H9 (cell line): ENCODE measurements at regions not wholly inside any gene's neighbourhood (a gene's known extent, or its start where the extent isn't known, plus 50 kb on each side); places are given as distances from the start of the nearest gene placed in this dataset.

Source experiments
- DNase-seq: peaks from one replicate; pipeline ENCODE4 v3.0.0-alpha.2; 2017
- H2AFZ ChIP-seq: one replicate; pipeline ENCODE4 v1.6.1; 2013; ENCODE audit warnings: mild to moderate bottlenecking, low read length, control low read depth, moderate library complexity
- H2AK5ac ChIP-seq: 2 replicates; pipeline ENCODE4 v1.6.1; 2013; ENCODE audit warnings: low read length, control low read depth, mixed read lengths; ENCODE audit not compliant: insufficient read length
- H2BK120ac ChIP-seq: one replicate; pipeline ENCODE4 v1.6.1; 2013; ENCODE audit warnings: low read depth, mild to moderate bottlenecking, low read length, control low read depth, inconsistent platforms; ENCODE audit not compliant: poor library complexity, severe bottlenecking
- H2BK12ac ChIP-seq: 2 replicates; pipeline ENCODE4 v1.6.1; 2013; ENCODE audit warnings: low read length, control low read depth, mixed read lengths, low read depth; ENCODE audit not compliant: insufficient read length
- H2BK15ac ChIP-seq: 2 replicates; pipeline ENCODE4 v1.6.1; 2013; ENCODE audit warnings: low read depth, low read length, control low read depth
- H2BK20ac ChIP-seq: one replicate; pipeline ENCODE4 v1.6.1; 2013; ENCODE audit warnings: low read depth, mild to moderate bottlenecking, low read length, control low read depth, inconsistent platforms; ENCODE audit not compliant: poor library complexity, severe bottlenecking
- H2BK5ac ChIP-seq: 2 replicates; pipeline ENCODE4 v1.6.1; 2013; ENCODE audit warnings: low read length, control low read depth, mixed read lengths; ENCODE audit not compliant: insufficient read length
- H3K14ac ChIP-seq: 2 replicates; pipeline ENCODE4 v1.6.1; 2013; ENCODE audit warnings: low read length, control low read depth; ENCODE audit not compliant: insufficient read depth
- H3K18ac ChIP-seq: 2 replicates; pipeline ENCODE4 v1.6.1; 2013; ENCODE audit warnings: low read depth, mild to moderate bottlenecking, mixed read lengths, low read length, control low read depth; ENCODE audit not compliant: insufficient read length
- H3K23ac ChIP-seq: 2 replicates; pipeline ENCODE4 v1.6.1; 2013; ENCODE audit warnings: low read length, control low read depth, mixed read lengths, low read depth; ENCODE audit not compliant: insufficient read length
- H3K23me2 ChIP-seq: 2 replicates; pipeline ENCODE4 v1.6.1; 2013; ENCODE audit warnings: low read depth, mild to moderate bottlenecking, mixed read lengths, low read length, control low read depth; ENCODE audit not compliant: insufficient read length, poor library complexity, severe bottlenecking
- H3K27ac ChIP-seq: 2 replicates; pipeline ENCODE4 v1.5.1; 2013; ENCODE audit warnings: low read length, control low read depth, mixed read lengths, low read depth; ENCODE audit not compliant: insufficient read length
- H3K27me3 ChIP-seq: 2 replicates; pipeline ENCODE4 v1.6.1; 2013; ENCODE audit warnings: low read length, control low read depth, inconsistent platforms; ENCODE audit not compliant: insufficient read depth
- H3K4ac ChIP-seq: 2 replicates; pipeline ENCODE4 v1.6.1; 2013; ENCODE audit warnings: low read depth, mild to moderate bottlenecking, control low read depth, inconsistent platforms, low read length, moderate library complexity
- H3K4me1 ChIP-seq: 2 replicates; pipeline ENCODE4 v1.6.1; 2013; ENCODE audit warnings: low read length, control low read depth, inconsistent platforms; ENCODE audit not compliant: insufficient read depth
- H3K4me2 ChIP-seq: 2 replicates; pipeline ENCODE4 v1.6.1; 2013; ENCODE audit warnings: low read length, control low read depth, mixed read lengths; ENCODE audit not compliant: insufficient read length, insufficient read depth
- H3K56ac ChIP-seq: 2 replicates; pipeline ENCODE4 v1.6.1; 2013; ENCODE audit warnings: low read depth, mild to moderate bottlenecking, mixed read lengths, low read length, control low read depth; ENCODE audit not compliant: insufficient read length
- H3K79me1 ChIP-seq: 2 replicates; pipeline ENCODE4 v1.6.1; 2013; ENCODE audit warnings: low read depth, mild to moderate bottlenecking, moderate library complexity, low read length, control low read depth, inconsistent platforms; ENCODE audit not compliant: insufficient read depth, poor library complexity, severe bottlenecking
- H3K79me2 ChIP-seq: 2 replicates; pipeline ENCODE4 v1.6.1; 2013; ENCODE audit warnings: low read length, control low read depth, inconsistent platforms; ENCODE audit not compliant: insufficient read depth
- H3K9ac ChIP-seq: 2 replicates; pipeline ENCODE4 v1.6.1; 2013; ENCODE audit warnings: low read length, control low read depth, mixed read lengths; ENCODE audit not compliant: insufficient read length; ENCODE audit errors: extremely low read depth
- H3K9me3 ChIP-seq: one replicate; pipeline ENCODE4 v1.6.1; 2013; ENCODE audit warnings: low read depth, low read length, inconsistent platforms; ENCODE audit not compliant: control insufficient read depth
- H3T11ph ChIP-seq: one replicate; pipeline ENCODE4 v1.6.1; 2013; ENCODE audit warnings: mild to moderate bottlenecking, low read length, control low read depth, inconsistent platforms
- H4K20me1 ChIP-seq: one replicate; pipeline ENCODE4 v1.6.1; 2013; ENCODE audit not compliant: control insufficient read depth, insufficient read length, insufficient read depth
- H4K5ac ChIP-seq: 2 replicates; pipeline ENCODE4 v1.6.1; 2013; ENCODE audit warnings: low read depth, mild to moderate bottlenecking, mixed read lengths, low read length, control low read depth; ENCODE audit not compliant: insufficient read length
- H4K8ac ChIP-seq: replicated peaks from 2 replicates; pipeline ENCODE4 v1.6.1; 2013; ENCODE audit warnings: low read length, control low read depth, mixed read lengths, low read depth; ENCODE audit not compliant: insufficient read length
- H4K91ac ChIP-seq: 2 replicates; pipeline ENCODE4 v1.6.1; 2013; ENCODE audit warnings: low read depth, mild to moderate bottlenecking, moderate library complexity, mixed read lengths, low read length, control low read depth; ENCODE audit not compliant: insufficient read length
- H3K27ac Mint-ChIP-seq, 3 experiments: 2 replicates in 2 of 3; 3 replicates in 1 of 3; pipeline ENCODE4 v1.8.0; 2020 to 2021; ENCODE audit warnings: mixed read lengths in 3 of 3, mild to moderate bottlenecking in 1 of 3, moderate library complexity in 1 of 3
- H3K27me3 Mint-ChIP-seq: 2 replicates; pipeline ENCODE4 v1.8.0; 2021; ENCODE audit warnings: low read depth, mild to moderate bottlenecking, moderate library complexity, mixed read lengths
- H3K36me3 Mint-ChIP-seq, 3 experiments: 2 replicates in 2 of 3; 3 replicates in 1 of 3; pipeline ENCODE4 v1.8.0; 2020 to 2021; ENCODE audit warnings: low read depth in 3 of 3, mixed read lengths in 3 of 3; ENCODE audit not compliant: insufficient read depth in 1 of 3
- H3K4me1 Mint-ChIP-seq, 2 experiments: 2 replicates each; pipeline ENCODE4 v1.8.0; 2020; ENCODE audit warnings: mixed read lengths in 2 of 2
- H3K4me3 Mint-ChIP-seq, 2 experiments: 2 replicates in 1 of 2; 3 replicates in 1 of 2; pipeline ENCODE4 v1.8.0; 2020 to 2021; ENCODE audit warnings: mild to moderate bottlenecking in 2 of 2, mixed read lengths in 2 of 2, moderate library complexity in 1 of 2
- H3K9me3 Mint-ChIP-seq, 2 experiments: 2 replicates in 1 of 2; 3 replicates in 1 of 2; pipeline ENCODE4 v1.8.0; 2020; ENCODE audit warnings: mild to moderate bottlenecking in 2 of 2, mixed read lengths in 2 of 2, moderate library complexity in 1 of 2
- CTCF ChIP-seq: fragments of 200-600 bp; sonication (generic); conservative IDR thresholded peaks from 3 replicates; pipeline ENCODE4 v1.8.0; 2021; ENCODE audit warnings: antibody characterized with exemption, mild to moderate bottlenecking

- Histone ChIP-seq H2BK20ac (no peak overlapping the region), H3K79me2 (no peaks in the 10 kb centered on the region), H2AFZ (no peak overlapping the region), H3K18ac (no peak overlapping the region), H3K4me2 (no peak overlapping the region), H3K23me2 (no peaks in the 10 kb centered on the region), H3K27me3 (no peaks in the 10 kb centered on the region), H3K23ac (no peak overlapping the region), H4K20me1 (no peaks in the 10 kb centered on the region), H4K91ac (no peak overlapping the region), H3K27ac (no peak overlapping the region), H3K9ac (no peak overlapping the region), H2AK5ac (no peak overlapping the region), H3K9me3 (no peaks in the 10 kb centered on the region), H2BK15ac (no peak overlapping the region), H4K5ac (no peak overlapping the region), H2BK12ac (no peak overlapping the region), H3K4ac (no peak overlapping the region), H3K56ac (no peak overlapping the region), H2BK5ac (no peak overlapping the region), H4K8ac (no peak overlapping the region), H3K14ac (no peak overlapping the region), H2BK120ac (no peak overlapping the region), H3K4me1 (no peaks in the 10 kb centered on the region), H3T11ph (no peak overlapping the region), H3K79me1 (no peaks in the 10 kb centered on the region)
- Mint-ChIP-seq H3K36me3 (peaks cover 0 to 14% (median 6%) of the 10 kb centered on the region in 3 experiments; a peak in 4 of 7 replicates), H3K27ac (no peak overlapping the region), H3K4me1 (peaks cover under 1 to 1% of the 10 kb centered on the region in 2 experiments), H3K4me3 (no peak overlapping the region), H3K27me3 (no peaks in the 10 kb centered on the region), H3K9me3 (peaks cover 7 to 10% of the 10 kb centered on the region in 2 experiments; a peak in 4 of 5 replicates)
- no peak for TF ChIP-seq CTCF
- DNase-seq: no peak
Measured at GRCh38 chr13:81721400-81721799, 1380.5 kb upstream of the SPRY2 start.
